GM12865 (cell line): ENCODE measurements at regions not wholly inside any gene's neighbourhood (a gene's known extent, or its start where the extent isn't known, plus 50 kb on each side); places are given as distances from the start of the nearest gene placed in this dataset.

ENCODE experiments used
- DNase-seq: peaks from one replicate; pipeline ENCODE4 v3.0.0; 2010; ENCODE audit warnings: low read depth
- H3K4me3 ChIP-seq: 2 replicates; pipeline ENCODE4 v1.5.1; 2011; ENCODE audit warnings: mild to moderate bottlenecking, low read depth, low read length, control low read depth
- TF ChIP-seq, protein P1 (sequence below): IDR thresholded peaks from 2 replicates; pipeline ENCODE4 v1.5.1; 2011; ENCODE audit warnings: low read length, control low read depth, low read depth, inconsistent platforms; ENCODE audit not compliant: insufficient read depth; ENCODE audit errors: missing control alignments

GRCh38 chr6:97885828-97886227 is 602.8 kb upstream of the MMS22L start:
- no peak for DNase-seq
- TF ChIP-seq, protein P1, sequence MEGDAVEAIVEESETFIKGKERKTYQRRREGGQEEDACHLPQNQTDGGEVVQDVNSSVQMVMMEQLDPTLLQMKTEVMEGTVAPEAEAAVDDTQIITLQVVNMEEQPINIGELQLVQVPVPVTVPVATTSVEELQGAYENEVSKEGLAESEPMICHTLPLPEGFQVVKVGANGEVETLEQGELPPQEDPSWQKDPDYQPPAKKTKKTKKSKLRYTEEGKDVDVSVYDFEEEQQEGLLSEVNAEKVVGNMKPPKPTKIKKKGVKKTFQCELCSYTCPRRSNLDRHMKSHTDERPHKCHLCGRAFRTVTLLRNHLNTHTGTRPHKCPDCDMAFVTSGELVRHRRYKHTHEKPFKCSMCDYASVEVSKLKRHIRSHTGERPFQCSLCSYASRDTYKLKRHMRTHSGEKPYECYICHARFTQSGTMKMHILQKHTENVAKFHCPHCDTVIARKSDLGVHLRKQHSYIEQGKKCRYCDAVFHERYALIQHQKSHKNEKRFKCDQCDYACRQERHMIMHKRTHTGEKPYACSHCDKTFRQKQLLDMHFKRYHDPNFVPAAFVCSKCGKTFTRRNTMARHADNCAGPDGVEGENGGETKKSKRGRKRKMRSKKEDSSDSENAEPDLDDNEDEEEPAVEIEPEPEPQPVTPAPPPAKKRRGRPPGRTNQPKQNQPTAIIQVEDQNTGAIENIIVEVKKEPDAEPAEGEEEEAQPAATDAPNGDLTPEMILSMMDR, result no peak
- no peak overlapping the region for H3K4me3 ChIP-seq

- no peak for DNase-seq
- TF ChIP-seq, protein P1, result no peak
Observed at GRCh38 chr6:97901531-97901930, 618.5 kb upstream of the MMS22L start.

GRCh38 chr6:97909380-97909779 is 626.4 kb upstream of the MMS22L start:
- H3K4me3 ChIP-seq, result no peak overlapping the region
- TF ChIP-seq, protein P1, result no peak
- DNase-seq, result no peak

More at GRCh38 chr6:97901531-97901930, 618.5 kb upstream of the MMS22L start:
- H3K4me3 ChIP-seq, result no peak overlapping the region

DNA sequence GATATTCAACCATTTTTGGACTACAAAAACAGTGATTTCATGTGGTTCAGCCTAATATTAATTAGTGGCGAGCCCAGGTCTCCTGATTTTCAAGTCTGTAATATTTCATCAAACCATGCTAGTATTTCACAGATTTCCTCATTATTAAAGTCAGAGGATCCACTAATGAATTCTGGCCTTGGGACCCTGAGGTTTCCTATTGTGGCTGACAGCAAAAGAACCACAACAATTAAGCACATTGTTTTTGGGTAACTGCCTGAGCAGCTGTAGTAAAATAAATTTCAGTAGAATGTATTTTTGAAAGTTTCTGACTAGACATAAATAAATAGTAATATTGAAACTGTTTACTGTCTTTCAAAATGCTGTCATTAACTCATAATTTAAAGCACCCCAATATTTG is 630.7 kb upstream of the MMS22L start:
- no peak for DNase-seq
- TF ChIP-seq, protein P1, result no peak
- H3K4me3 ChIP-seq, result no peak overlapping the region

GRCh38 chr6:97914912-97915311 is 631.9 kb upstream of the MMS22L start:
- TF ChIP-seq, protein P1, result no peak
- H3K4me3 ChIP-seq, result no peak overlapping the region
- DNase-seq, result no peak

DNA sequence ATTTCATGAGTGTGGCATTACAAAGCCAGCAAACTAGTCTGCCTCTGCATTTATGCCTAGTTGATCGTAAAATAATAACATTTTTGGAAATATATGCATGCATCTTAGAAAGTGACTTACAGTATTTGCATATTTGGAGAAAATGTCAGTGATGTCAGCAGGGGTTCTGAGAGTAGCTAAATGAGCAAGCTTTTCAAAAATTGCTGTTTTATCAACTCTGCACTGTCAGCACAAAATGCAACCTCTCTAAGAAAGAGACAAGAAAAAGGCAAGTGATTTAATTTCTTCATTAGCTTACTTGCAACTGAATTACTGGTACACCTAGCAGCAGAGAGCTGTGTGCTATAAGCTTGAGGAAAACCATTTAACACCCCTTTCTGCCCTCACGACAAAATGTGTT is 632.5 kb upstream of the MMS22L start:
- no peak for DNase-seq
- no peak overlapping the region for H3K4me3 ChIP-seq
- TF ChIP-seq, protein P1, result no peak

- TF ChIP-seq, protein P1, result no peak
- DNase-seq, result no peak
- H3K4me3 ChIP-seq, result no peak overlapping the region
Observed at GRCh38 chr6:97917369-97917768, 634.4 kb upstream of the MMS22L start.
